ENCODE measurements at regions not wholly inside any gene's neighbourhood (a gene's known extent, or its start where the extent isn't known, plus 50 kb on each side); places are given as distances from the start of the nearest gene placed in this dataset.

GRCh38 chr7:49630513-49630912, 142.9 kb upstream of the VWC2 start:
- TF ChIP-seq CTCF (IDR thresholded peaks at IDR 0.05) (no peak), ZFX (IDR thresholded peaks at IDR 0.05; ENCODE audit: borderline replicate concordance) (no peak)

All from 22Rv1 (cell line).